ENCODE measurements at regions not wholly inside any gene's neighbourhood (a gene's known extent, or its start where the extent isn't known, plus 50 kb on each side); places are given as distances from the start of the nearest gene placed in this dataset.

DNA sequence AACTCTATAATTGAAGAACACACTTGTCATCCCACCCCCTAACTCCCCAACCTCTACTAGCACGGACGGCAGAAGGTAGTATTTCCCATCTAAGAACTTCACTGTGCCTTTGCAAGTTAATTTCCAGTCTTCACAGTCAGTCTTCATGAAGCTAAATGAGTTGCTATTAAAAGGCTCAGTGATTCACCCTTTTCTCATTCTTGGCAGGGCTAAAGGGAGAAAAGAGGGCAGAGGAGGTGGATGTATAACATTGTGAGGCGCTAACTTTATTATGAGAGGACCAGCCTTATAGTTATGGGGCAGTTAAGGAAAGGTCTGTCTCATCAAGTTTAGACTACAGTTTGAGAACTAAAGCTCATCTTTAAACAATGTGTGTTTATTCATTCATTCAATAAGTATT is 161.0 kb upstream of the S100G start:
- DNase-seq (ENCODE audit: low spot score) (no peak), FAIRE-seq (no peak)

DNA sequence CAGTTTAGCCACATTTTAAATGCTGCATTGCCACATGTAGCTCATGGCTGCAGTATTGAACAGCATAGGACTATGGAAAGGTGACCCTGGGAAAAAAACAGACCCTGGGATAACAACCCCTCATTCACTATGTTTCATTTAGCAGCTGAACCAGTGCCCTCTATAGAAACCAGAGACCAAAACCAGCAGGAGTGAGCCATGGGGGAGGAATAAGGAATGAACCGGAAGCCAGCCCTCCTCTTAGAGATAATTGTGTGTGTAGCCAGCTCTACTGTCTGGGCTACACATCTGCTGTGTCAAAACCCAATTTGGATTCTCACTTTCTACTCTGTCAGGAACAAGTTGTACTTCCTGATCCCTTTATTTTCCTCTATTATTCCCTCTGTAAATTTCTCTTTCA is 158.5 kb upstream of the S100G start:
- DNase-seq (ENCODE audit: low spot score) (no peak), FAIRE-seq (no peak)

DNA sequence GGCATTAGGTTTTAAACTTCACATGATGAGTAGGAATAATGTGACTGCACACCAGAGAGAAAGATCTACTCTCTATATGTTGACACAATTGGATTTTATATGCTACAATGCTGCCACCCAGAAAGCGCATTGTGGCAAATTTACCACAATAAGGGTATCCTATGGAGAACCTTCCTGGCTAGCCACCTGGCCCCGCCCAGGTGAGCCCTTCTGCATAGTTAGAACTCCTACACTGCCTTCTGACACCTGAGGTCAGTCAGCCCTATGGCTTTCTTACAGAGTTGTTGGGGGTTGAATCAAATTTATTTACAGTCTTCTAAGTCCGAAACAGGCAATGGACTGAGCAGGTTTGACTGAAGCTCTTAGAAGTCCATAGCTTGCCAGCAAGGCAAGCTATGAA is 153.8 kb upstream of the S100G start:
- no peak for DNase-seq (ENCODE audit: low spot score)
- no peak for FAIRE-seq

DNA sequence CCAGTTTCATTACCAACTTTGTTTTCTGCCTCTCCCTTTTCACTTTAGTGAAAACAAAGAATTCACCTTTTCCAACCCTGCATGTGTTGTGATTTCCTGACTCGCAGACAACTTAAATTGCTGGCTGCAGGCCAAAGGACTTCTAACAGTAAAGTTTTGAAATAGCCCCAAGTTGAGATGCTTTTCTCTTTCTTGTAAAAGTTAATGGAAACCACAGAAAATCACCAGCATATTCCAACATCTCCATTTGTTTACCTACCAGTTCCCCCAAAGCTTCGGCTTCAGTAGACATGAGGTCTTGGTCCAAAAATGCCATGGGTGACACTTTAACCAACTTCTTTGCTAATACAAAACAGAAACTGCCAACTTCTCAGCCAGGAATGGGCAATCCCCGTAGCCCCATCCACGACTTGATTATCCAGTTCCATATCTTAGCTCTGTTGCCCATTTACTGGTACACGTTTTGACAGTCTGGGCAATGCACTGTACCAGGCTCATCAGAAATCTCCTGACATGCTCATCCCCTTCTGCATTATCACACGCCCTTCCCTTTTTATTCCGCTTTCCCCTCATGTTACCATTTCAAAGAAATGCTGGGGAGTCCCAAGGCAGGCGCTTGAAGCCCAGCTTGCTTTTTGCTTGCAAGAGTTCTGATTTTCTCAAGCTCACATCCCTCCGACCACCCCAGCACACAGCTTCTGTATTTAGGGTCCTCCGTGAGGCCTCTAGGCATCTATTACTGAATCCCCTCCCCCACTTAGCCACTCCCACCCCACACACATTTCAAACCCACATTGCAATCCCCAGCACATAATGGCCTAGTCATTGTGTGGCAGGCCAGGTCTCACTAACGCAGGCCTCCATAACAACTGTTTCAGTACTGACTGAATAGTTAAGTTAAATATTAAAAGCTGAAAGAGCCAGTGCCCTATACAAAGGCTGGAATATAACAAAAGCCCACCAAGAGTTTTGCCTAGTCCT is 137.9 kb upstream of the S100G start:
- FAIRE-seq (no peak), DNase-seq (ENCODE audit: low spot score) (no peak)

DNA sequence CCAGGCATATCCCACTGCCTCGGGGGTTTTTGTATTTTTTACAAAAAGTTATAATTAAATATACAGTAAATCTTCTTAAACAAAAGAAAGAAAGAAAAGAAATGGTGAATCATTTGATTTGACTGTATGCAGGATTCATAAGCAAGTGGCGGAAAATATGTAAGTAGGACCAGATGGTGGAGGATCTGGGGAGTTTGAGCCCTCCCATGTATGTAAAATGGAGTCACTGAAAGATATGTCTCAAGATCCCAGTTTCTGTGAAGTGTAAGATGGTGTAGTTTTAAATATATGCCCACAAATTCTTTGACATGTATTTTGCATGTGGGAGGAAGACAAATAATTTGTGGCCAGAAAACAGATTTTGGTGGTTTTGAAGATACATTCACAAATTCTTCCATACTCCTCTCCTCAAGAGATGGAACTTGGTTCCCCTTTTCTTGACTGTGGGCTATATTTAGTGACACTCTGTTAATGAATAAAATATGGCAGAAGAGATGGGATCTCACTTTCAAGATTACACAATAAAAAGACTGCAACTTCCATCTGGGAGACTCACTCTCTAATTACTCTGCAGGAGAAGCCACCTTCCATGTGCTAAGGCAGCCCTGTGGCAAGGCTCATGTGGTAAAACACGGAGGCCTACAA is 133.6 kb upstream of the S100G start:
- DNase-seq (ENCODE audit: low spot score) = no peak
- FAIRE-seq = no peak

DNA sequence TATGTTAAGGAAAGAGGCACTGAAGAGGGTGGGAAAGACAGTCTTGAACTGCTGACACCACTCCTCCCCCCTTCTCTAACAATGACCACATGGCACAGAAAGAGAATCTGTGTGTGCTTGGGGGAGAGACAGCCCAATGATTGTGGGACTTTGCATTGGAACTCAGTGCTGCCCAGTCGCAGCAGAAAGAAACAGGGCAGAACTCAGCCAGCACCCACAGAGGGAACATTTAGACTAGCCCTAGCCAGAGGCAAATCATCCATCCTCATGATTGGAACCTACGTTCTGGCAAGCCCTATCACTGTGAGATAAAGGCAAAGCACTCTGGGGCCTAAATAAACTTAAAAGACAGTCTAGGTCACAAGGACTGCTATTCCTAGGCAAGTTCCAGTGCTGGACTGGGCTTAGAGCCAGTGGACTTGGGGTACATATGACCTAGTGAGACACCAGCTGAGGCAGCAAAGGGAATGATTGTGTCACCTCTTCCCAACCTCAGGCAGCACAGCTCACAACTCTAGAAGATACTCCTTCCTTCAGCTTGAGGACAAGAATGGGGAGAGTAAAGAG is 132.8 kb upstream of the S100G start:
- FAIRE-seq (no peak), DNase-seq (ENCODE audit: low spot score) (no peak)

DNA sequence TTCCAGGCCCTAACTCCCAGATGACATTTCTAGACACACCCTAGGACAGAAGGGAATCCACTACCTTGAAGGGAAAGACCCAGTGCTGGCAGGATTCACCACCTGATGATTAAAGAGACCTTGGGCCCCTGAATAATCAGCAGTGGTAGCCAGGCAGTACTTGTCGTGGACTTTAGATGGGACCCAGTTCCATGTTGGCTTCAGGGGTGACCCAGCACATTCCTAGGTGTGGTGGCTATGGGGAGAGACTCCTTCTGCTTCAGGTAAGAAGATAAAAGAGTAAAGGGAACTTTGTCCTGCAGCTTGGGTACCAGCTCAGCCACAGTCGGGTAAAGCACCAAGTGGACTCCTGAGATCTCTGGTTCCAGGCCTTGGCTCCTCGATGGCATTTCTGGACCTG is 131.8 kb upstream of the S100G start:
- DNase-seq (ENCODE audit: low spot score) (no peak), FAIRE-seq (no peak)

DNA sequence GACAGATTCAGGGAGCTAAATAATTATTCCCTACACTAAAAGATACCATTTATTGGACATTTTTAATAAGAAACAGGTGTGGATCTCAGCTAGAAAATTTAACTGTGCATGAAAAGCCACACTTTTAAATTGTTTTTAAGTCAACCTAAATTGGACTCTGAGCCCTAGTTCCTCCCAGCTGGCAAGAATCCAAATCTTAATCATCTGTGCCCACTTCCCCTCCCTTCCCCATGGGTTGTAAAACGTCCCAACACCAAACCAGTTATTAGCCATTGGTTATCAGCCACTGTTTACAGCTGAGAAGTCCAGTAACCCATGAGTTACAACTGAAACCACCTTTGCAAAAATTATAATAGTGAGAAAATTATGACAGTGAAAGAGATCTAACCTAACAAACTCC is 125.6 kb upstream of the S100G start:
- no peak for FAIRE-seq
- DNase-seq (ENCODE audit: low spot score) = no peak

DNA sequence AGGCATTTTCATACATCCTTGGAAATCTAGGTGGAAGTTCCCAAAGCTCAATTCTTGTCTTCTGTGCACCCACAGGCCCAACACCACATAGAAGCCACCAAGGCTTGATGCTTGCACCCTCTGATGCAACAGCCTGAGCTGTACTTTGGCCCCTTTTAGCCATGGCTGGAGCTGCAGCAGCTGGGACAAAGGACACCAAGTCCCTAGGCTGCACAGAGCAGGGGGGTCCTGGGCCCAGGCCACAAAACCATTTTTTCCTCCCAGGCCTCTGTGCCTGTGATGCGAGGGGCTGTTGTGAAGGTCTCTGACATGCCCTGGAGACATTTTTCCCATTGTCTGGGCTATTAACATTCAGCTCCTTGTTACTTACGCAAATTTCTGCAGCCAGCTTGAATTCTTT is 124.0 kb upstream of the S100G start:
- FAIRE-seq (no peak), DNase-seq (ENCODE audit: low spot score) (no peak)

DNA sequence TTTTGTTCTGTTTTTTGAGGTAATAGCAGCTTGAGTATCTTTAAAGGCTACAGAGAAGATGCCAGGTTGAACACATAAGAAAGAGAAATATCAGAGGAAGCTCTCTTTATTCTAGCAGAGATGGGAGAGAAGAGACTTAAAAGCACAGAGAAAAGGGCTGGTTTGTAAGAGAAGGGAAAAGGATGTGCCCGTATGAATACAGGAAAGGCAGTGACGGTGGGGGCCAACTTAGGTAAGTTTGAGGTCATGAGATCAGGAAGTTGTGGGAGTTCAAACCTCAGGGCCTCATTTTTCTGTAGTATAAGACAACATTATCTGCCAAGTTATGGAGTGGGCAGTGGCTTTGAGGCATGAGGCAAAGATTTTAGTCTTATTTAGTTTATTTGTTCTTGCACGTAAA is 121.3 kb upstream of the S100G start:
- no peak for FAIRE-seq
- no peak for DNase-seq (ENCODE audit: low spot score)
